PFSK-1 (cell line): ENCODE measurements at regions not wholly inside any gene's neighbourhood (a gene's known extent, or its start where the extent isn't known, plus 50 kb on each side); places are given as distances from the start of the nearest gene placed in this dataset.

ENCODE experiments used
- FOXP2 ChIP-seq: optimal IDR thresholded peaks from 2 replicates; pipeline ENCODE3; 2011; ENCODE audit warnings: borderline replicate concordance, control low read depth, inconsistent platforms; ENCODE audit not compliant: insufficient read depth; ENCODE audit errors: extremely low read length, extremely low read depth
- POLR2AphosphoS5 ChIP-seq: IDR thresholded peaks from 2 replicates; pipeline ENCODE4 v1.6.1; 2012; ENCODE audit warnings: low read depth, mild to moderate bottlenecking, control low read depth, low read length, moderate library complexity
- SIN3A ChIP-seq: IDR thresholded peaks from 2 replicates; pipeline ENCODE4 v1.6.1; 2012; ENCODE audit warnings: mild to moderate bottlenecking, low read length, moderate library complexity, borderline replicate concordance; ENCODE audit not compliant: insufficient read depth
- TAF1 ChIP-seq: IDR thresholded peaks from 2 replicates; pipeline ENCODE4 v1.6.1; 2012; ENCODE audit warnings: low read length, control low read depth, borderline replicate concordance; ENCODE audit not compliant: insufficient read depth
- TF ChIP-seq, protein P1 (sequence below), 2 experiments: IDR thresholded peaks; 2 replicates each; pipeline versions ENCODE4 v1.6.1 to v1.8.0; 2011 to 2012; ENCODE audit warnings: low read depth in 2 of 2, low read length in 2 of 2, control low read depth in 1 of 2, inconsistent platforms in 1 of 2, mild to moderate bottlenecking in 1 of 2, moderate library complexity in 1 of 2; ENCODE audit not compliant: insufficient read depth in 1 of 2

DNA sequence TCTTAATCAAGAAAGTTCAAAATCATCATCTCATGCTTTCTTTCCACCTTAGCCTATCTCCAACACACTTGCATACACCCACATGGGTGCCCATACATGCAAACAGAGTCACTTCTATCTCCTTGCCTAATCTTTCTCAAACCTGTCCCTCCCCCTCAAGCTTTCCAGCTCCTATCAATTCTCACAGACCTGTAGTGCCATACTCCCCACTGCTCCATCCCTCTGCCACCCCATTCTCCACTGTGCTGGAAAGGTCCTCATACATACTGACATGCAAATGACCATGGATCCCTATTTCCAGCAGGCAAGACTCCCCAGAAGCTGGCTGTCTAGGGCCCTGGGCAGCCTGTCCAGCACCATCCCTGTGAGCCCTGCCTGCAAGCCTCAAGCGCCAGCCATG lies 320.4 kb upstream of the CCL2 start:
- TF ChIP-seq SIN3A, result no peak
- TF ChIP-seq POLR2AphosphoS5, result no peak
- TF ChIP-seq, protein P1, sequence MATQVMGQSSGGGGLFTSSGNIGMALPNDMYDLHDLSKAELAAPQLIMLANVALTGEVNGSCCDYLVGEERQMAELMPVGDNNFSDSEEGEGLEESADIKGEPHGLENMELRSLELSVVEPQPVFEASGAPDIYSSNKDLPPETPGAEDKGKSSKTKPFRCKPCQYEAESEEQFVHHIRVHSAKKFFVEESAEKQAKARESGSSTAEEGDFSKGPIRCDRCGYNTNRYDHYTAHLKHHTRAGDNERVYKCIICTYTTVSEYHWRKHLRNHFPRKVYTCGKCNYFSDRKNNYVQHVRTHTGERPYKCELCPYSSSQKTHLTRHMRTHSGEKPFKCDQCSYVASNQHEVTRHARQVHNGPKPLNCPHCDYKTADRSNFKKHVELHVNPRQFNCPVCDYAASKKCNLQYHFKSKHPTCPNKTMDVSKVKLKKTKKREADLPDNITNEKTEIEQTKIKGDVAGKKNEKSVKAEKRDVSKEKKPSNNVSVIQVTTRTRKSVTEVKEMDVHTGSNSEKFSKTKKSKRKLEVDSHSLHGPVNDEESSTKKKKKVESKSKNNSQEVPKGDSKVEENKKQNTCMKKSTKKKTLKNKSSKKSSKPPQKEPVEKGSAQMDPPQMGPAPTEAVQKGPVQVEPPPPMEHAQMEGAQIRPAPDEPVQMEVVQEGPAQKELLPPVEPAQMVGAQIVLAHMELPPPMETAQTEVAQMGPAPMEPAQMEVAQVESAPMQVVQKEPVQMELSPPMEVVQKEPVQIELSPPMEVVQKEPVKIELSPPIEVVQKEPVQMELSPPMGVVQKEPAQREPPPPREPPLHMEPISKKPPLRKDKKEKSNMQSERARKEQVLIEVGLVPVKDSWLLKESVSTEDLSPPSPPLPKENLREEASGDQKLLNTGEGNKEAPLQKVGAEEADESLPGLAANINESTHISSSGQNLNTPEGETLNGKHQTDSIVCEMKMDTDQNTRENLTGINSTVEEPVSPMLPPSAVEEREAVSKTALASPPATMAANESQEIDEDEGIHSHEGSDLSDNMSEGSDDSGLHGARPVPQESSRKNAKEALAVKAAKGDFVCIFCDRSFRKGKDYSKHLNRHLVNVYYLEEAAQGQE (IDR thresholded peaks at IDR 0.05; ENCODE audit: insufficient read depth in 1 of 2, low read depth in 2 of 2, low read length in 2 of 2), result no peak
- TF ChIP-seq TAF1, result no peak
- no peak for TF ChIP-seq FOXP2
